ENCODE measurements at regions not wholly inside any gene's neighbourhood (a gene's known extent, or its start where the extent isn't known, plus 50 kb on each side); places are given as distances from the start of the nearest gene placed in this dataset.

- TF ChIP-seq CTCF (IDR thresholded peaks at IDR 0.05; ENCODE audit: poor library complexity, severe bottlenecking) = no peak
- no peak for TF ChIP-seq EZH2 (IDR thresholded peaks at IDR 0.05; ENCODE audit: borderline replicate concordance, insufficient read depth, low read length, poor library complexity, severe bottlenecking)
- TF ChIP-seq POLR2AphosphoS5 (IDR thresholded peaks at IDR 0.05) = no peak
- no peak for TF ChIP-seq MXI1 (conservative IDR thresholded peaks at IDR 0.05; ENCODE audit: poor library complexity, severe bottlenecking)
- no peak for TF ChIP-seq TAF1 (IDR thresholded peaks at IDR 0.05; ENCODE audit: low read depth)
- TF ChIP-seq REST (IDR thresholded peaks at IDR 0.05; ENCODE audit: borderline replicate concordance) = no peak
- no peak for TF ChIP-seq EP300 (conservative IDR thresholded peaks at IDR 0.05; ENCODE audit: poor library complexity, severe bottlenecking)
- no peak for TF ChIP-seq RAD21 (conservative IDR thresholded peaks at IDR 0.05)
Observed at GRCh38 chr4:37165844-37166243, 78.7 kb upstream of the NWD2 start.

Data from neural cell (in vitro differentiated cells).